Neural crest cell (in vitro differentiated cells): ENCODE measurements at regions not wholly inside any gene's neighbourhood (a gene's known extent, or its start where the extent isn't known, plus 50 kb on each side); places are given as distances from the start of the nearest gene placed in this dataset.

Experiments used
- DNase-seq: peaks from one replicate; pipeline ENCODE4 v3.0.0; 2021; ENCODE audit warnings: low read depth, mixed read lengths, low spot score
- H3K27ac Mint-ChIP-seq: one replicate; pipeline ENCODE4 v1.8.0; 2021; ENCODE audit warnings: mild to moderate bottlenecking, mixed read lengths; ENCODE audit not compliant: unreplicated experiment
- H3K27me3 Mint-ChIP-seq: 2 replicates; pipeline ENCODE4 v1.8.0; 2021; ENCODE audit warnings: low read depth, mild to moderate bottlenecking, mixed read lengths
- H3K36me3 Mint-ChIP-seq: 2 replicates; pipeline ENCODE4 v1.8.0; 2021; ENCODE audit warnings: low read depth, mild to moderate bottlenecking, mixed read lengths
- H3K4me1 Mint-ChIP-seq: 2 replicates; pipeline ENCODE4 v1.8.0; 2021; ENCODE audit warnings: mixed read lengths
- H3K4me3 Mint-ChIP-seq: one replicate; pipeline ENCODE4 v1.8.0; 2021; ENCODE audit warnings: mild to moderate bottlenecking, mixed read lengths
- H3K9me3 Mint-ChIP-seq: 2 replicates; pipeline ENCODE4 v1.8.0; 2021; ENCODE audit warnings: mixed read lengths
- TF ChIP-seq, protein P1 (sequence below): fragments of 200-600 bp; sonication (generic); conservative IDR thresholded peaks from 2 replicates; pipeline ENCODE4 v1.5.0; 2021; ENCODE audit warnings: antibody characterized with exemption, mild to moderate bottlenecking

DNA sequence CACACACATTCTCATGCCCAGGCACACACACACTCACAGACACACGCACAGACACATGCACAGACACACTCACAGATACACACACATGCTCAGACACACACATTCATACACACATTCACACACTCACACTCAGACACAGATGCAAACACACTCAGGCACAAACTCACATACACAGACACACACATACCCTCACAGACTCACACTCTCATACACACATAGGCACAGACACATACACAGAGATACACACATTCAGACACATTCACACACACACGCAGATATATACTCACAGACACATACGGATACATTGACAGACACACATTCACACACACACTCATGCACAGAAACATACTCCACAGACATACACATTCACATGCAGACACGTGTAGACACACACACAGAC is 89.6 kb downstream of the RBFOX3 start:
- peaks cover 14% of the 10 kb centered on the region for H3K4me1 Mint-ChIP-seq
- TF ChIP-seq, protein P1, sequence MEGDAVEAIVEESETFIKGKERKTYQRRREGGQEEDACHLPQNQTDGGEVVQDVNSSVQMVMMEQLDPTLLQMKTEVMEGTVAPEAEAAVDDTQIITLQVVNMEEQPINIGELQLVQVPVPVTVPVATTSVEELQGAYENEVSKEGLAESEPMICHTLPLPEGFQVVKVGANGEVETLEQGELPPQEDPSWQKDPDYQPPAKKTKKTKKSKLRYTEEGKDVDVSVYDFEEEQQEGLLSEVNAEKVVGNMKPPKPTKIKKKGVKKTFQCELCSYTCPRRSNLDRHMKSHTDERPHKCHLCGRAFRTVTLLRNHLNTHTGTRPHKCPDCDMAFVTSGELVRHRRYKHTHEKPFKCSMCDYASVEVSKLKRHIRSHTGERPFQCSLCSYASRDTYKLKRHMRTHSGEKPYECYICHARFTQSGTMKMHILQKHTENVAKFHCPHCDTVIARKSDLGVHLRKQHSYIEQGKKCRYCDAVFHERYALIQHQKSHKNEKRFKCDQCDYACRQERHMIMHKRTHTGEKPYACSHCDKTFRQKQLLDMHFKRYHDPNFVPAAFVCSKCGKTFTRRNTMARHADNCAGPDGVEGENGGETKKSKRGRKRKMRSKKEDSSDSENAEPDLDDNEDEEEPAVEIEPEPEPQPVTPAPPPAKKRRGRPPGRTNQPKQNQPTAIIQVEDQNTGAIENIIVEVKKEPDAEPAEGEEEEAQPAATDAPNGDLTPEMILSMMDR: no peak
- H3K4me3 Mint-ChIP-seq: no peak overlapping the region
- no peak for DNase-seq
- no peak overlapping the region for H3K27ac Mint-ChIP-seq
- no peaks in the 10 kb centered on the region for H3K36me3 Mint-ChIP-seq
- H3K9me3 Mint-ChIP-seq: no peaks in the 10 kb centered on the region
- peaks cover 8% of the 10 kb centered on the region for H3K27me3 Mint-ChIP-seq

DNA sequence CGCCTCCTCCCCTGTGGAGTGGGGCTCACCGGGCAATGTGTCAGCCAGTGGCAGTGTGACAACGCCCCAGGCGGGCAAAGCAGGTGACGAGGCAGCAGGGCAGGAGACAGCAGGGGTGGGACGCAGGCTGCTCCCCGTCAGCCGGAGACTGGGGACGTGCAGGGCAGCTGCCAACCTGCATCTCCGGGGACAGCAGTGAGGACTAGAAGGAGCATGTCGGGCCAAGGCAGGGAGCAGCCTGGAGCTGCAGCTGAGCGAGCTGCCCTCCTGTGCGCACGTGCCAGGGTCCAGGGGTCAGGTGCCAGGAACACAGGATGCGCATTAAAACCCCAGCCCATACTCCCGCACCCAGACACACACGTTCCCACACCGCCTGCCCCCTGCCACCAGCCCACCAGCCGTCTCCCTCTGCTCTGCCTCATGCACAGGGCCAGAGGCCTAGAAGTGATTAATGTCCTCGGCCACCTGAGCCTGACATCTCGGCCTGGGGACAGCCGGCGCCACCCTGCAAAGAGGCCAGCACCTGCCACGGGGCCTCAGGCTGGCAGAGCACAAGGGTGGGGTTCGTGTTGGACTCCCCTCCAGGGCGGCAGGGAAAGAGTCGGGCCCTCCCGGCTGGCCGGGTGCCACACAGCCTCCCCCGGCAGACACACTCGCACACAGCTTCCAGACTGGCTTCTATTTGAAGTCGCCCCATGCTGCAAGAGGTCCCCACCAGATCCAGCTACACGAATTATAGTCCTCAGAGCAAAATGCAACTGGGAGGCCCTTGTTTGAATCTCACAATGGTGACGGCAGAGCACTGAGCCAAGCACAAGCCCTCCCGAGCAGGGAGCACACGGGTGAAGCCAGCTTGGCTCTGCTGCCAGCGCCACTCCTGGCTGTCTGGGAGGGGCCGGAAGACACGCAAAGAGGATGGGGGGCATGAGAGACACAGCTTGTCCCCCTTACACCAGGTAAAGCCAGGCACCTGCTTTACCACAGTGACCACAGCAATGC is 90.4 kb downstream of the RBFOX3 start:
- TF ChIP-seq, protein P1: no peak
- Mint-ChIP-seq H3K9me3 (no peaks in the 10 kb centered on the region), H3K4me3 (no peak overlapping the region), H3K36me3 (no peaks in the 10 kb centered on the region), H3K27ac (no peak overlapping the region), H3K27me3 (peaks cover 8% of the 10 kb centered on the region), H3K4me1 (peaks cover 20% of the 10 kb centered on the region)
- no peak for DNase-seq

DNA sequence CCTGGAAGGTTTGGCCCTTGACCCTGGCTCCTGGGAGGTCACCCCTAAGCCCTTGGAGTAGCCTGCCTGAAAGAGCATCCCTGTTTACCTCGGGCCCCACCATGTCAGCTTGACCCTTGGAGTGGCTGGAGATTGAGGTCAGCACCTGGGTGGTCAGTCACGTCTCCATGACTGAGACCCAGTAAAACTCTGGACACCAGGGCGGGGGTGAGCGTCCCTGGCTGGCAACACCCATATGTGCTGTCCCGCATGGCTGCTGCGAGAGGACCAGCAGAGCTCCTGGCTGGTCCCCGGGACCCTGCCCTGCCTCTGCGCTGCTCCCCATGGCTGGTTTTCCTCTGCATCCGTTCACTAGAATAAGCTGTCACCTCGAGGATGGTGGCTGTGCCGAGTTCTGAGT is 91.2 kb downstream of the RBFOX3 start:
- Mint-ChIP-seq H3K4me3 (no peak overlapping the region), H3K27me3 (peaks cover 8% of the 10 kb centered on the region), H3K9me3 (no peaks in the 10 kb centered on the region), H3K36me3 (no peaks in the 10 kb centered on the region), H3K27ac (no peak overlapping the region), H3K4me1 (peaks cover 21% of the 10 kb centered on the region)
- DNase-seq: no peak
- TF ChIP-seq, protein P1: no peak

DNA sequence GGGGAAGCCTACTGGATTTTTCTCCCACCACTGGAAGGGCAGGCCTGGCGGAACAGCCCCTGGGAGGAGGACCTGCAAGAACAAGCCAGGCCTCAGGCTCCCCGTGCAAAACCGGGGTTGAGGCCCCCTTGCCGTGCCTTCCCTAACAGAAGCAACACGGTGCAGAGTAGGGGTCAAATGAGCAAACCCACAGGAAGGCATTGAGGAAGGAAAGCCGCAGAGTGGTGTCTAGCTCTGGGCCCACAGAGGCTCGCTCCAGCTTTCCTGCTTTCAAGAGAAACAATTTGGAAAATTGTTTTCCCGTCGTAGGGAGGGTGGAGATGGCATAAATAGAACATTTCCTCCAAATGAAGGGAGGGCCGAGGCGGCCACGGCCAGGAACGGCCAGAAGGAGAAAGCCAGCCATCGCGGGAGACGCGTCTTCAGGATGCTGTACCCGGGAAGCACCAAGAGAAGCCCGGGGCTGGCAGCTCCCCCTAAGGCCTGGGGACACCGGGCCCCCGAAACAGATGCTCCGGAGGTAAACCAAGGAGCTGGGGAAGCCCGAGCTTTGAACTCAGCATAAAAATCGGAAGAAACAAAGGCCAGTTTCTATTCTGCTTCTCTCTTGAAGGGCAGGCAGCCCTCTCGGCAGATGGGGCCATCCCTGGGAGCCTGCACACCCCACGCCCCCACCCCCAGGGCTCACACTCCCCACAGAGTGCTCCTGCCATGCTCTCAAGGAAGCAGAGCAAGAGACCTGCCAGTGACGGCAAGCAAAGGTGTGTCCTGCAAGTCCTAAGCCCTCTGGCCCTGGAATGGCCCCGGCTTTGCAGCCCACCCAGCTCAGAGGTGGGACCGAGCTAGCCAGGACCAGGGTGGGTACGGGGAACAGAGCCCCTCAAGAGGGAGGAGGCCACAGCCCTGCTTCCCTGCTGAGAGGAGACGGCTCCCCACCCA is 92.0 kb downstream of the RBFOX3 start:
- no peaks in the 10 kb centered on the region for H3K36me3 Mint-ChIP-seq
- H3K4me1 Mint-ChIP-seq: peaks cover 21% of the 10 kb centered on the region
- DNase-seq: no peak
- TF ChIP-seq, protein P1: no peak
- peaks cover 3% of the 10 kb centered on the region for H3K27me3 Mint-ChIP-seq
- no peak overlapping the region for H3K4me3 Mint-ChIP-seq
- H3K9me3 Mint-ChIP-seq: no peaks in the 10 kb centered on the region
- no peak overlapping the region for H3K27ac Mint-ChIP-seq

DNA sequence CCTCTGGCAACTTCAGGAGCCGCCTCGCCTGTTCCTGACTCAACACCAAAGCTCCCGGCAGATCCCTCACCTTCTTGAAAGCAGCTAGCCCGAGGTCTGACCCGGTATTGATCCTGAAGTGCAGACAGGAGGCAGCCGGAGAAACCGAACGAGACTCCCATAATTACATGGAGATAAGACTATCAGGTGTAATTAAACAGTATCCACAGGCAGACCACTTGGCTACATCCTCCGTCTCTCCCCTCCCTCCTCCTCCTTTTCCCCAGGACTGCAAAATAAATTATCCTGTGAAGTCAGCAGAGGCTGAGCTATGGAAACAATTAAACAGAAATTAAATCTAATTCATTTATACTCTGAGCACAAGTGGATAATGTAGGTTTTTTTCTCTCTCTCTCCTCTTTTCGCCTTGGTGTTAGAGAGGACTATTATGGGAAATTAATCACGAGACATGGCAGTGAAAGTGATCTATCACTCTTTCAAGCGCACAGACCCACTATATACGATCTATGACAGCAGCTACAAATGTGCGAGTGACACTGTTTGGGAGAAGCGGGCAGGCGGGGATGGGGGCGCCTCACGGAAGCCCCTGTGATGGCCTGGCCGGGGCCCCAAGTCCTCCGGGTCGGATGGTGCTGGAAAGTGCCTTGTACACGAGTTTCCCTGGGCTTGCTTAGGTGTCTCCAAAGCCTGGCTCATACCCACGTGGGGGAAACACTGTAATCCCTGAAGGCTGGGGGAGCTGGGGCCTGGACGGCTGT is 92.8 kb downstream of the RBFOX3 start:
- H3K27ac Mint-ChIP-seq: no peak overlapping the region
- no peaks in the 10 kb centered on the region for H3K27me3 Mint-ChIP-seq
- no peaks in the 10 kb centered on the region for H3K36me3 Mint-ChIP-seq
- no peak for DNase-seq
- no peak overlapping the region for H3K4me3 Mint-ChIP-seq
- peaks cover 21% of the 10 kb centered on the region for H3K4me1 Mint-ChIP-seq
- H3K9me3 Mint-ChIP-seq: no peaks in the 10 kb centered on the region
- TF ChIP-seq, protein P1: no peak
